ENCODE measurements at regions not wholly inside any gene's neighbourhood (a gene's known extent, or its start where the extent isn't known, plus 50 kb on each side); places are given as distances from the start of the nearest gene placed in this dataset.

- POLR2A ChIA-PET = no interaction called here
- Histone ChIP-seq H3K4me2 (ENCODE audit: low read length) (no peak overlapping the region), H3K9me3 (ENCODE audit: low read length) (peaks cover 13% of the 10 kb centered on the region), H3K36me3 (ENCODE audit: insufficient read depth, low read length) (peaks cover 4% of the 10 kb centered on the region; the same call in 1 of the 2 replicates), H3K79me2 (ENCODE audit: insufficient read depth, low read depth, low read length) (no peaks in the 10 kb centered on the region), H3K4me3 (ENCODE audit: low read depth, low read length, poor library complexity, severe bottlenecking) (no peak overlapping the region), H4K20me1 (ENCODE audit: insufficient read depth, low read length) (no peaks in the 10 kb centered on the region), H3K9me2 (ENCODE audit: insufficient read depth, low read length) (no peaks in the 10 kb centered on the region), H2AFZ (ENCODE audit: low read length) (peak overlapping the region; percentile 74; the same call in 1 of the 2 replicates), H3K4me1 (ENCODE audit: insufficient read depth, low read length, poor library complexity, severe bottlenecking) (peaks cover 18% of the 10 kb centered on the region), H3K27ac (ENCODE audit: low read depth, low read length, poor library complexity, severe bottlenecking) (no peak overlapping the region)
- TF ChIP-seq CTCF (conservative IDR thresholded peaks at IDR 0.05; ENCODE audit: low read length) = no peak
- TF ChIP-seq EZH2phosphoT487 (IDR thresholded peaks at IDR 0.05; ENCODE audit: borderline replicate concordance, low read depth, low read length) = no peak
- no TSS peak for BruUV-seq (replicated peaks)
- DNase-seq (ENCODE audit: low spot score) = no peak
- CTCF ChIA-PET (ENCODE audit: unreplicated experiment) = interaction anchor here (0.6 kb wide), 1 partner anchor 642 kb away, joined by 3 read pairs; no protein-coding TSS in a partner anchor
- intact Hi-C loops (cut with micrococcal nuclease; ENCODE audit: unreplicated experiment) = no loop called here
Measured at GRCh38 chr3:18870642-18871041, 277.7 kb upstream of the KCNH8 start.

- no peak overlapping the region for H3K27ac ChIP-seq (ENCODE audit: low read depth, low read length, poor library complexity, severe bottlenecking)
- H3K4me2 ChIP-seq (ENCODE audit: low read length) = no peak overlapping the region
- H3K4me1 ChIP-seq (ENCODE audit: insufficient read depth, low read length, poor library complexity, severe bottlenecking) = peaks cover 23% of the 10 kb centered on the region
- no peak for TF ChIP-seq CTCF (conservative IDR thresholded peaks at IDR 0.05; ENCODE audit: low read length)
- TF ChIP-seq EZH2phosphoT487 (IDR thresholded peaks at IDR 0.05; ENCODE audit: borderline replicate concordance, low read depth, low read length) = no peak
- peak overlapping the region; percentile 74 for H2AFZ ChIP-seq (ENCODE audit: low read length)
- H3K9me3 ChIP-seq (ENCODE audit: low read length) = peaks cover 13% of the 10 kb centered on the region
- BruUV-seq (replicated peaks) = no TSS peak
- POLR2A ChIA-PET = no interaction called here
- no peaks in the 10 kb centered on the region for H3K9me2 ChIP-seq (ENCODE audit: insufficient read depth, low read length)
- intact Hi-C loops (cut with micrococcal nuclease; ENCODE audit: unreplicated experiment) = no loop called here
- no peaks in the 10 kb centered on the region for H3K79me2 ChIP-seq (ENCODE audit: insufficient read depth, low read depth, low read length)
- CTCF ChIA-PET (ENCODE audit: unreplicated experiment) = no interaction called here
- H3K4me3 ChIP-seq (ENCODE audit: low read depth, low read length, poor library complexity, severe bottlenecking) = no peak overlapping the region
- H3K36me3 ChIP-seq (ENCODE audit: insufficient read depth, low read length) = peaks cover 4% of the 10 kb centered on the region; the same call in 1 of the 2 replicates
- H4K20me1 ChIP-seq (ENCODE audit: insufficient read depth, low read length) = no peaks in the 10 kb centered on the region
- no peak for DNase-seq (ENCODE audit: low spot score)
Measured at GRCh38 chr3:18870074-18870640, 278.2 kb upstream of the KCNH8 start.

DNA sequence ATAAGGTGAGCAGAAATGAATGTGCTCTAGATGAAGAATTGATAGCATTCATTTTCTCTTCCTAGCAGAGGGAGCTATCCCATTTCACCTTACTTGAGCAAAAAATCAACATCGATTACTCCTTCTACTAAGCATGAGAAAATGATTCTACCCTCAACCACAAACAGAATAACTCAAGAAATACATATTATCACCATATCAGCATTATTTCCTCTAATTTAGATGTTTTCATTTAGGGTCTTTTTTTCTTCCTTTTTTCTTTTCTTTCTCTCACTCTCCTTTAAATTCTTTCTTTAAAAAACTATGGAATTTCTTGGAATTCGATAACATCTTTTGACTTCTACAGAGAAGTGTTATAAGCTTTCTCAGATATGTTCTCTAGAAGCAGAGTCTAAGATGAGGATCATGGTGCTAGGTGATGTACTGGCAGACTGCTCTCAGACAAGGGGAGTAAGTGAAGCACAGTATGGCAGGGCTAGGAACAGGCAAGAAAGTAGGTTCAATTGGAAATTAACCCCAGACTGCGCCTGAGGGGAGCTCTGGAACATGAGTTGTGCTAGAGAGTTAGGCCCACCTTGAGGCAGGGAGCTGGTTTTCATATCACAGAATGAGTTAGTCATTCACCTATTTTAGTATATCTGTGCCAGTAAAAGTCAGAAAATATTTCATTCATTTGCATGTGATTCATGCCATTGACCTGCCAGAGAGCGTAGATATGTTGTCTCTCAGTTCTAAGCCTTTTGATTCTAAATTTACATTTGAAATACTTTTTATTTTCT, 279.2 kb upstream of the KCNH8 start:
- H3K79me2 ChIP-seq (ENCODE audit: insufficient read depth, low read depth, low read length) = no peaks in the 10 kb centered on the region
- TF ChIP-seq EZH2phosphoT487 (IDR thresholded peaks at IDR 0.05; ENCODE audit: borderline replicate concordance, low read depth, low read length) (no peak), CTCF (conservative IDR thresholded peaks at IDR 0.05; ENCODE audit: low read length) (no peak)
- POLR2A ChIA-PET = interaction anchor here (1.2 kb wide), 1 partner anchor 10 kb away, joined by 4 read pairs; no protein-coding TSS in a partner anchor

More for the DNA sequence above, 279.2 kb upstream of the KCNH8 start:
- peaks cover 4% of the 10 kb centered on the region; the same call in 1 of the 2 replicates for H3K36me3 ChIP-seq (ENCODE audit: insufficient read depth, low read length)
- no peaks in the 10 kb centered on the region for H4K20me1 ChIP-seq (ENCODE audit: insufficient read depth, low read length)
- CTCF ChIA-PET (ENCODE audit: unreplicated experiment) = no interaction called here
- BruUV-seq (replicated peaks) = no TSS peak
- peaks cover 13% of the 10 kb centered on the region for H3K9me3 ChIP-seq (ENCODE audit: low read length)
- no peak for DNase-seq (ENCODE audit: low spot score)
- H3K27ac ChIP-seq (ENCODE audit: low read depth, low read length, poor library complexity, severe bottlenecking) = no peak overlapping the region
- H2AFZ ChIP-seq (ENCODE audit: low read length) = peak overlapping the region; percentile 74; the same call in 1 of the 2 replicates
- intact Hi-C loops (cut with micrococcal nuclease; ENCODE audit: unreplicated experiment) = no loop called here
- no peaks in the 10 kb centered on the region for H3K9me2 ChIP-seq (ENCODE audit: insufficient read depth, low read length)
- H3K4me1 ChIP-seq (ENCODE audit: insufficient read depth, low read length, poor library complexity, severe bottlenecking) = peaks cover 22% of the 10 kb centered on the region
- no peak overlapping the region for H3K4me2 ChIP-seq (ENCODE audit: low read length)
- H3K4me3 ChIP-seq (ENCODE audit: low read depth, low read length, poor library complexity, severe bottlenecking) = no peak overlapping the region

Measured in OCI-LY7 (cell line).